ENCODE measurements at regions not wholly inside any gene's neighbourhood (a gene's known extent, or its start where the extent isn't known, plus 50 kb on each side); places are given as distances from the start of the nearest gene placed in this dataset.

- Histone ChIP-seq H3K9me3 (no peaks in the 10 kb centered on the region), H3K27me3 (no peaks in the 10 kb centered on the region), H3K4me1 (no peaks in the 10 kb centered on the region), H3K36me3 (no peaks in the 10 kb centered on the region), H3K4me3 (no peak overlapping the region), H3K27ac (no peak overlapping the region)
- no peak for DNase-seq
- intact Hi-C loops (cut with DNase I; ENCODE audit: low total_unique reads), result no loop called here
- no peak for TF ChIP-seq CTCF (IDR thresholded peaks at IDR 0.05)
These were observed 299.3 kb downstream of the KCNJ2 start for GRCh38 chr17:70468661-70469060.

- Histone ChIP-seq H3K27ac (no peak overlapping the region), H3K9me3 (no peaks in the 10 kb centered on the region), H3K4me1 (no peaks in the 10 kb centered on the region), H3K27me3 (no peaks in the 10 kb centered on the region), H3K4me3 (no peak overlapping the region), H3K36me3 (no peaks in the 10 kb centered on the region)
- intact Hi-C loops (cut with DNase I; ENCODE audit: low total_unique reads), result no loop called here
- no peak for TF ChIP-seq CTCF (IDR thresholded peaks at IDR 0.05)
- DNase-seq, result no peak
These were observed 303.7 kb downstream of the KCNJ2 start for GRCh38 chr17:70473049-70473448.

GRCh38 chr17:70476368-70476767 is 307.0 kb downstream of the KCNJ2 start:
- Histone ChIP-seq H3K4me3 (no peak overlapping the region), H3K27me3 (no peaks in the 10 kb centered on the region), H3K4me1 (no peaks in the 10 kb centered on the region), H3K9me3 (no peaks in the 10 kb centered on the region), H3K27ac (no peak overlapping the region), H3K36me3 (no peaks in the 10 kb centered on the region)
- DNase-seq, result no peak
- intact Hi-C loops (cut with DNase I; ENCODE audit: low total_unique reads), result no loop called here
- no peak for TF ChIP-seq CTCF (IDR thresholded peaks at IDR 0.05)

GRCh38 chr17:70478902-70479301 is 309.6 kb downstream of the KCNJ2 start:
- Histone ChIP-seq H3K36me3 (no peaks in the 10 kb centered on the region), H3K4me3 (no peak overlapping the region), H3K27me3 (no peaks in the 10 kb centered on the region), H3K27ac (no peak overlapping the region), H3K4me1 (no peaks in the 10 kb centered on the region), H3K9me3 (peaks cover 0 to 4% (median 0%) of the 10 kb centered on the region in 3 donors)
- DNase-seq, result peak in 1 of 2 donors; percentile 37
- TF ChIP-seq CTCF (IDR thresholded peaks at IDR 0.05), result no peak
- intact Hi-C loops (cut with DNase I; ENCODE audit: low total_unique reads), result no loop called here

GRCh38 chr17:70479779-70480178 is 310.4 kb downstream of the KCNJ2 start:
- Histone ChIP-seq H3K27me3 (no peaks in the 10 kb centered on the region), H3K36me3 (no peaks in the 10 kb centered on the region), H3K27ac (no peak overlapping the region), H3K4me1 (no peaks in the 10 kb centered on the region), H3K4me3 (no peak overlapping the region), H3K9me3 (peaks cover 0 to 8% (median 0%) of the 10 kb centered on the region in 3 donors)
- no peak for TF ChIP-seq CTCF (IDR thresholded peaks at IDR 0.05)
- intact Hi-C loops (cut with DNase I; ENCODE audit: low total_unique reads), result no loop called here
- no peak for DNase-seq

- intact Hi-C loops (cut with DNase I; ENCODE audit: low total_unique reads), result no loop called here
- Histone ChIP-seq H3K36me3 (no peaks in the 10 kb centered on the region), H3K4me1 (no peaks in the 10 kb centered on the region), H3K9me3 (peaks cover 0 to 8% (median 0%) of the 10 kb centered on the region in 3 donors), H3K27me3 (no peaks in the 10 kb centered on the region), H3K4me3 (no peak overlapping the region), H3K27ac (no peak overlapping the region)
- TF ChIP-seq CTCF (IDR thresholded peaks at IDR 0.05), result no peak
- DNase-seq, result no peak
These were observed 314.3 kb downstream of the KCNJ2 start for GRCh38 chr17:70483624-70484023.

Data from tibial artery (tissue), 4 donors.